A549 (cell line): ENCODE measurements at regions not wholly inside any gene's neighbourhood (a gene's known extent, or its start where the extent isn't known, plus 50 kb on each side); places are given as distances from the start of the nearest gene placed in this dataset.

Experiments used
- ATAC-seq, 2 experiments: fragments of 200-7000 bp in 1 of 2; fragments of >200 bp in 1 of 2; cut with Nextera tagmentation in 1 of 2; cut with Tn5 transposase in 1 of 2; 3 replicates each; pipeline versions ENCODE4 v1.8.0 to v1.9.1; 2018 to 2020; ENCODE audit warnings: mild to moderate bottlenecking in 1 of 2, moderate library complexity in 1 of 2
- CTCF ChIA-PET: fragments of 300-600 bp; sonication (Branson Sonifier 250); formaldehyde crosslinking; extraction: SDS; loops from one replicate; lab custom pipeline; 2021; ENCODE audit warnings: antibody characterized with exemption, inconsistent platforms; lab: Yijun Ruan, JAX
- POLR2A ChIA-PET: fragments of 350-600 bp; formaldehyde crosslinking; extraction: SDS; loops from one replicate; lab custom pipeline; 2021; ENCODE audit warnings: antibody characterized with exemption, inconsistent platforms; lab: Yijun Ruan, JAX
- DNase-seq, 2 experiments: peaks; one replicate each; pipeline versions ENCODE4 v3.0.0 to v3.0.0-alpha.2; 2011 to 2016; ENCODE audit warnings: low read depth in 1 of 2, low spot score in 1 of 2
- FAIRE-seq: peaks from 2 replicates; lab custom pipeline; 2011; peaks lifted over from hg19 to GRCh38; lab: Jason Lieb, UNC
- H3K27ac ChIP-seq, 2 experiments: fragments of >200 bp; sonication (Bioruptor Twin); formaldehyde crosslinking; 3 replicates each; pipeline ENCODE4 v1.5.1; 2016 to 2017
- H3K4me1 ChIP-seq: fragments of >200 bp; sonication (Bioruptor Twin); formaldehyde crosslinking; 3 replicates; pipeline ENCODE4 v1.6.1; 2016
- H3K4me2 ChIP-seq: fragments of >200 bp; sonication (Bioruptor Twin); formaldehyde crosslinking; 3 replicates; pipeline ENCODE4 v1.6.1; 2016
- H3K4me3 ChIP-seq: fragments of >200 bp; sonication (Bioruptor Twin); formaldehyde crosslinking; 3 replicates; pipeline ENCODE4 v1.5.1; 2016
- H3K9me3 ChIP-seq: fragments of >200 bp; sonication (Bioruptor Twin); formaldehyde crosslinking; 3 replicates; pipeline ENCODE4 v1.6.1; 2016
- ATOH8 ChIP-seq: fragments of 250-450 bp; sonication (Bioruptor Pico); IDR thresholded peaks from 2 replicates; pipeline ENCODE4 v1.5.0; 2020; ENCODE audit warnings: low read depth, mild to moderate bottlenecking, moderate library complexity
- CBX2 ChIP-seq: fragments of 200-600 bp; sonication (generic); IDR thresholded peaks from 2 replicates; pipeline ENCODE4 v1.6.1; 2016; ENCODE audit warnings: low read depth, mild to moderate bottlenecking, borderline replicate concordance
- EHF ChIP-seq: fragments of 250-450 bp; sonication (Bioruptor Pico); IDR thresholded peaks from 2 replicates; pipeline ENCODE4 v1.5.0; 2020; ENCODE audit warnings: mild to moderate bottlenecking
- FOSL2 ChIP-seq, 2 experiments: fragments of 450-650 bp in 1 of 2; fragments of >200 bp in 1 of 2; sonication (Bioruptor Twin) in 1 of 2; formaldehyde crosslinking; IDR thresholded peaks; 2 replicates each; pipeline versions ENCODE4 v1.5.0 to v1.6.1; 2016 to 2020; ENCODE audit warnings: mild to moderate bottlenecking in 1 of 2, moderate library complexity in 1 of 2
- HMGXB4 ChIP-seq: fragments of 250-450 bp; sonication (Bioruptor Pico); IDR thresholded peaks from 2 replicates; pipeline ENCODE4 v1.5.0; 2021; ENCODE audit warnings: mild to moderate bottlenecking, moderate library complexity, borderline replicate concordance
- HOXA7 ChIP-seq: fragments of 250-450 bp; sonication (Bioruptor Pico); IDR thresholded peaks from 2 replicates; pipeline ENCODE4 v1.5.0; 2020; ENCODE audit warnings: mild to moderate bottlenecking, moderate library complexity
- MAFK ChIP-seq: fragments of 450-650 bp; IDR thresholded peaks from 2 replicates; pipeline ENCODE4 v1.6.1; 2014; ENCODE audit not compliant: partially characterized antibody
- NFE2L2 ChIP-seq: fragments of 150-350 bp; conservative IDR thresholded peaks from 2 replicates; pipeline ENCODE4 v1.6.1; 2014; ENCODE audit warnings: low read length
- NR3C1 ChIP-seq: fragments of >200 bp; sonication (Bioruptor Twin); formaldehyde crosslinking; IDR thresholded peaks from 3 replicates; pipeline ENCODE4 v1.6.1; 2017
- RFX5 ChIP-seq: fragments of 450-650 bp; IDR thresholded peaks from 2 replicates; pipeline ENCODE4 v1.7.1; 2014; ENCODE audit warnings: antibody characterized with exemption, mild to moderate bottlenecking, moderate library complexity
- RNF2 ChIP-seq: fragments of 200-600 bp; sonication (generic); IDR thresholded peaks from 2 replicates; pipeline ENCODE4 v1.6.1; 2016; ENCODE audit warnings: low read depth, mild to moderate bottlenecking, antibody characterized with exemption, moderate library complexity, borderline replicate concordance
- TFCP2L1 ChIP-seq: fragments of 250-450 bp; sonication (Bioruptor Pico); IDR thresholded peaks from 2 replicates; pipeline ENCODE4 v1.5.0; 2021; ENCODE audit warnings: mild to moderate bottlenecking
- ZC3H11A ChIP-seq: fragments of 450-650 bp; IDR thresholded peaks from 2 replicates; pipeline ENCODE4 v1.6.1; 2014; ENCODE audit warnings: antibody characterized with exemption, mild to moderate bottlenecking
- ZFP36 ChIP-seq: fragments of 450-650 bp; IDR thresholded peaks from 2 replicates; pipeline ENCODE4 v1.6.1; 2014; ENCODE audit warnings: borderline replicate concordance; ENCODE audit not compliant: partially characterized antibody
- WGBS: methylation state at CpG from one replicate; pipeline ENCODE4 v1.1.6; 2017; ENCODE audit errors: missing lambda C conversion rate; 5-methylcytosine and 5-hydroxymethylcytosine counted together
- TF ChIP-seq, protein P1 (sequence below): IDR thresholded peaks from 2 replicates; pipeline ENCODE4 v1.6.1; 2012; ENCODE audit warnings: low read depth, borderline replicate concordance
- TF ChIP-seq, protein P2 (sequence below): fragments of 450-650 bp; IDR thresholded peaks from 2 replicates; pipeline ENCODE4 v1.6.1; 2014; ENCODE audit warnings: antibody characterized with exemption
- TF ChIP-seq, protein P3 (sequence below): IDR thresholded peaks from 2 replicates; pipeline ENCODE4 v1.6.1; 2012
- TF ChIP-seq, protein P4 (sequence below): fragments of 150-350 bp; IDR thresholded peaks from 2 replicates; pipeline ENCODE4 v1.6.1; 2014; ENCODE audit warnings: low read depth, mild to moderate bottlenecking, low read length
- TF ChIP-seq, protein P5 (sequence below): fragments of >200 bp; sonication (Bioruptor Twin); formaldehyde crosslinking; IDR thresholded peaks from 2 replicates; pipeline ENCODE4 v1.6.1; 2016

DNA sequence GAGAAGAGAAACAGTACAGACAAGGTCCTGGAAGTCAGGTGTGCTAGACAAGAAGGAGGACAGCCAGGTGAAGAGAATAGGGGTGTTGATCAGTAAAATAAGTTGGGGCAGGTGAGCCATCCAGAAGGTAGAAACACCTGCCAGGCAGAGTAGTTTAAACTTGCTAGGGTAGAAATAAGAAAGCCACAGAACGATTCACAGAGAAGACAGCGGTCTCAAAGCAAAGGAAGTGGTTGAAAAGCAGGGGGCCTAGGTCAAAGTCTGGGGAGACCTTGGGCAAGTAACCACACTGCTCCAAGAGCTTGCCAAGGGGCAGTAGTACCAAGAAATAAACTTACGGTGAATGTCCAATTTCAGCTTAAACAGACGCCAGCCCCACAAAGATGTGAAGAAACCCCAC is 116.6 kb upstream of the PROX1 start:
- H3K4me3 ChIP-seq = no peak overlapping the region
- ChIA-PET CTCF (no interaction called here), POLR2A (no interaction called here)
- H3K9me3 ChIP-seq = no peaks in the 10 kb centered on the region
- ATAC-seq = no peak
- WGBS = 33% methylated on average over 4 of the region's 4 CpGs
- FAIRE-seq = no peak
- TF ChIP-seq, protein P1, sequence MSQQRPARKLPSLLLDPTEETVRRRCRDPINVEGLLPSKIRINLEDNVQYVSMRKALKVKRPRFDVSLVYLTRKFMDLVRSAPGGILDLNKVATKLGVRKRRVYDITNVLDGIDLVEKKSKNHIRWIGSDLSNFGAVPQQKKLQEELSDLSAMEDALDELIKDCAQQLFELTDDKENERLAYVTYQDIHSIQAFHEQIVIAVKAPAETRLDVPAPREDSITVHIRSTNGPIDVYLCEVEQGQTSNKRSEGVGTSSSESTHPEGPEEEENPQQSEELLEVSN = no peak
- TF ChIP-seq MAFK (no peak), CBX2 (no peak)
- TF ChIP-seq, protein P2, sequence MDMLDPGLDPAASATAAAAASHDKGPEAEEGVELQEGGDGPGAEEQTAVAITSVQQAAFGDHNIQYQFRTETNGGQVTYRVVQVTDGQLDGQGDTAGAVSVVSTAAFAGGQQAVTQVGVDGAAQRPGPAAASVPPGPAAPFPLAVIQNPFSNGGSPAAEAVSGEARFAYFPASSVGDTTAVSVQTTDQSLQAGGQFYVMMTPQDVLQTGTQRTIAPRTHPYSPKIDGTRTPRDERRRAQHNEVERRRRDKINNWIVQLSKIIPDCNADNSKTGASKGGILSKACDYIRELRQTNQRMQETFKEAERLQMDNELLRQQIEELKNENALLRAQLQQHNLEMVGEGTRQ = no peak
- H3K4me2 ChIP-seq = no peak overlapping the region
- H3K4me1 ChIP-seq = no peaks in the 10 kb centered on the region
- H3K27ac ChIP-seq = no peak overlapping the region
- DNase-seq = no peak

DNA sequence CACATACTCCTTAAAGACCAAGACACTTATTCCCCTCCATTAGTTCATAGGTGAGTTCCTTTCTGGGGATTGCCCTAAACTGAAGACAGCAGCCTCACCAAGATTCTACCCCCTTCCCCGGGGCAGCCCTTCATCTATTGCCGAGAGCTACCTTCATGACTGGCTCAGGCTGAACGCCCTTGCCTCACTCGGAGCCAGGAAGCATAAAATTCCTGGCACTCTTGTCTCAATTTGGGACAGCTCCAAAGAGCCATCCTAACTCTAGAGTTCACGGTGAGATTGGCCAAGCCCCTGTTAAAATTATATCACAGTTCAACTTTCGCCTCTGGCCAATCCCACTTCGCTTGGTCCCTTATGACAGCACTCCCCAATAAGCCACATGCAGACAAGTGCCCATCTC is 113.0 kb upstream of the PROX1 start:
- ChIA-PET POLR2A (no interaction called here), CTCF (no interaction called here)
- DNase-seq (no peak), FAIRE-seq (no peak), ATAC-seq (no peak)
- TF ChIP-seq EHF (CRISPR knock-in tag) (no peak), HOXA7 (CRISPR knock-in tag) (no peak), RFX5 (no peak), MAFK (no peak), ZC3H11A (no peak), HMGXB4 (no peak), RNF2 (no peak), ZFP36 (no peak), NR3C1 (no peak), FOSL2 (IDR thresholded peaks at IDR 0.05) (no peak), FOSL2 (CRISPR knock-in tag; IDR thresholded peaks at IDR 0.05) (no peak), TFCP2L1 (no peak), NFE2L2 (no peak), ATOH8 (no peak)
- TF ChIP-seq, protein P2 = no peak
- TF ChIP-seq, protein P3, sequence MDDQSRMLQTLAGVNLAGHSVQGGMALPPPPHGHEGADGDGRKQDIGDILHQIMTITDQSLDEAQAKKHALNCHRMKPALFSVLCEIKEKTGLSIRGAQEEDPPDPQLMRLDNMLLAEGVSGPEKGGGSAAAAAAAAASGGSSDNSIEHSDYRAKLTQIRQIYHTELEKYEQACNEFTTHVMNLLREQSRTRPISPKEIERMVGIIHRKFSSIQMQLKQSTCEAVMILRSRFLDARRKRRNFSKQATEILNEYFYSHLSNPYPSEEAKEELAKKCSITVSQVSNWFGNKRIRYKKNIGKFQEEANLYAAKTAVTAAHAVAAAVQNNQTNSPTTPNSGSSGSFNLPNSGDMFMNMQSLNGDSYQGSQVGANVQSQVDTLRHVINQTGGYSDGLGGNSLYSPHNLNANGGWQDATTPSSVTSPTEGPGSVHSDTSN = no peak
- TF ChIP-seq, protein P4, sequence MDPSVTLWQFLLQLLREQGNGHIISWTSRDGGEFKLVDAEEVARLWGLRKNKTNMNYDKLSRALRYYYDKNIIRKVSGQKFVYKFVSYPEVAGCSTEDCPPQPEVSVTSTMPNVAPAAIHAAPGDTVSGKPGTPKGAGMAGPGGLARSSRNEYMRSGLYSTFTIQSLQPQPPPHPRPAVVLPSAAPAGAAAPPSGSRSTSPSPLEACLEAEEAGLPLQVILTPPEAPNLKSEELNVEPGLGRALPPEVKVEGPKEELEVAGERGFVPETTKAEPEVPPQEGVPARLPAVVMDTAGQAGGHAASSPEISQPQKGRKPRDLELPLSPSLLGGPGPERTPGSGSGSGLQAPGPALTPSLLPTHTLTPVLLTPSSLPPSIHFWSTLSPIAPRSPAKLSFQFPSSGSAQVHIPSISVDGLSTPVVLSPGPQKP = no peak
- TF ChIP-seq, protein P5, sequence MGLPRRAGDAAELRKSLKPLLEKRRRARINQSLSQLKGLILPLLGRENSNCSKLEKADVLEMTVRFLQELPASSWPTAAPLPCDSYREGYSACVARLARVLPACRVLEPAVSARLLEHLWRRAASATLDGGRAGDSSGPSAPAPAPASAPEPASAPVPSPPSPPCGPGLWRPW = no peak
- Histone ChIP-seq H3K9me3 (no peaks in the 10 kb centered on the region), H3K4me3 (no peak overlapping the region), H3K4me2 (no peak overlapping the region), H3K4me1 (no peaks in the 10 kb centered on the region), H3K27ac (no peak overlapping the region)
- 7% methylated on average over 7 of the region's 7 CpGs for WGBS
